ENCODE measurements at regions not wholly inside any gene's neighbourhood (a gene's known extent, or its start where the extent isn't known, plus 50 kb on each side); places are given as distances from the start of the nearest gene placed in this dataset.

GRCh38 chr21:41045534-41046268 lies 122.3 kb upstream of the BACE2 start:
- DNase-seq (ENCODE audit: low spot score) = peak; percentile 14

- DNase-seq (ENCODE audit: low spot score) = no peak
These were observed 119.8 kb upstream of the BACE2 start for GRCh38 chr21:41048145-41048544.

- no peak for DNase-seq (ENCODE audit: low spot score)
These were observed 119.3 kb upstream of the BACE2 start for GRCh38 chr21:41048623-41049022.

GRCh38 chr21:41052820-41053555 lies 115.0 kb upstream of the BACE2 start:
- DNase-seq (ENCODE audit: low spot score) = no peak

GRCh38 chr21:41054018-41054578 lies 113.9 kb upstream of the BACE2 start:
- no peak for DNase-seq (ENCODE audit: low spot score)

GRCh38 chr21:41055266-41055665 lies 112.7 kb upstream of the BACE2 start:
- DNase-seq (ENCODE audit: low spot score) = no peak

- DNase-seq (ENCODE audit: low spot score) = no peak
These were observed 108.1 kb upstream of the BACE2 start for GRCh38 chr21:41059871-41060270.

- DNase-seq (ENCODE audit: low spot score) = no peak
These were observed 106.3 kb upstream of the BACE2 start for GRCh38 chr21:41061701-41062100.

- DNase-seq (ENCODE audit: low spot score) = no peak
These were observed 103.6 kb upstream of the BACE2 start for GRCh38 chr21:41064334-41064791.

- no peak for DNase-seq (ENCODE audit: low spot score)
These were observed 103.0 kb upstream of the BACE2 start for GRCh38 chr21:41064951-41065350.

- DNase-seq (ENCODE audit: low spot score) = peak; percentile 38
These were observed 102.4 kb upstream of the BACE2 start for GRCh38 chr21:41065539-41065938.

GRCh38 chr21:41066086-41066938 lies 101.6 kb upstream of the BACE2 start:
- DNase-seq (ENCODE audit: low spot score) = no peak

- DNase-seq (ENCODE audit: low spot score) = no peak
These were observed 100.3 kb upstream of the BACE2 start for GRCh38 chr21:41067709-41068108.

- DNase-seq (ENCODE audit: low spot score) = no peak
These were observed 99.5 kb upstream of the BACE2 start for GRCh38 chr21:41068496-41068895.

GRCh38 chr21:41068967-41069642 lies 98.9 kb upstream of the BACE2 start:
- peak; percentile 73 for DNase-seq (ENCODE audit: low spot score)

GRCh38 chr21:41070284-41070683 lies 97.7 kb upstream of the BACE2 start:
- no peak for DNase-seq (ENCODE audit: low spot score)

GRCh38 chr21:41071258-41072171 lies 96.4 kb upstream of the BACE2 start:
- no peak for DNase-seq (ENCODE audit: low spot score)

GRCh38 chr21:41073558-41073957 lies 94.4 kb upstream of the BACE2 start:
- no peak for DNase-seq (ENCODE audit: low spot score)

GRCh38 chr21:41074396-41075184 lies 93.4 kb upstream of the BACE2 start:
- DNase-seq (ENCODE audit: low spot score) = no peak
